ENCODE measurements at regions not wholly inside any gene's neighbourhood (a gene's known extent, or its start where the extent isn't known, plus 50 kb on each side); places are given as distances from the start of the nearest gene placed in this dataset.

DNA sequence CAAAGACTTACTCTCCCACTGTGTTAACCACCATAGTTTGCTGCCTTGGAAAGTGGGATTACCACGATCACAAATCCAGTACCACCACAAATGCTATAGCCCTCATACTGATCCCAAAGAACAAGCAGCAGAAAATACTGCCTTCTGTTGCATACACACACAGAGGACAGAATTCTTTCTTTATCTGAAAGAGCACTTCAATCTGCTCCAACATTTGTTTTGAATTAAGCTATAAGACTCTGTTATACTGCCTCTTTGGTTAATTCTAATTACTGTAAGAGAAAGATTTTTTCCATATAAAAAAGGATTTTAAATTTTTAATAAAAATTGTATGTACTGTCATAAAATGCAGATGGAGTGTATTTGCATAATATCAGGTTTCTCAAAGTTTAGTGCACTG, 69.8 kb downstream of the YIPF5 start:
- TF ChIP-seq CTCF (IDR thresholded peaks at IDR 0.05; ENCODE audit: low read depth, low read length): no peak
- no peak for DNase-seq
- Histone ChIP-seq H3K4me3 (ENCODE audit: low read depth, low read length) (no peak overlapping the region), H3K4me1 (no peaks in the 10 kb centered on the region), H3K27me3 (no peaks in the 10 kb centered on the region), H3K36me3 (no peaks in the 10 kb centered on the region), H3K9me3 (no peaks in the 10 kb centered on the region; the same call in 1 of the 2 replicates)

DNA sequence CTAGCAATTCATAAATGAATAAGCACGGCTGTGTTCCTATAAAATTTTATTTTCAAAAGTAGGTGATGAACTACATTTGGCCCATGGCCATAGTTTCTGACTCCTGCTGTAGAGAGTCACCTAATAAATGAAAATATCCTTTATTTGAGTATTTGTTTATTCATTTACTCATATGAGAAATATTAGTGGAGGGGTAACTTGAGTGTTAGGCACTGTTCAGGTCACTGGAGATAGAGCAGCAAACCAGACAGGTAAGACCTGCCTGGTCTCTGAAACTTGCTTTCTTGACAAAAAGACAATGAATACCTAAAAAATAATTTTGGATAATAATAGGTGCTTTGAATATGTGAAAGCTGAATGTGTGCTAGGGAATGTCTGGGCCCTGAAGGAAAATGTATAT, 68.8 kb downstream of the YIPF5 start:
- no peak for DNase-seq
- no peaks in the 10 kb centered on the region for H3K36me3 ChIP-seq
- no peaks in the 10 kb centered on the region for H3K4me1 ChIP-seq
- no peaks in the 10 kb centered on the region for H3K27me3 ChIP-seq
- no peak overlapping the region for H3K4me3 ChIP-seq (ENCODE audit: low read depth, low read length)
- no peak for TF ChIP-seq CTCF (IDR thresholded peaks at IDR 0.05; ENCODE audit: low read depth, low read length)
- no peaks in the 10 kb centered on the region; the same call in 1 of the 2 replicates for H3K9me3 ChIP-seq

GRCh38 chr5:144102361-144102760, 68.1 kb downstream of the YIPF5 start:
- DNase-seq: no peak

GRCh38 chr5:144102979-144103378, 67.5 kb downstream of the YIPF5 start:
- TF ChIP-seq CTCF (IDR thresholded peaks at IDR 0.05; ENCODE audit: low read depth, low read length): no peak
- Histone ChIP-seq H3K4me3 (ENCODE audit: low read depth, low read length) (no peak overlapping the region), H3K27me3 (no peaks in the 10 kb centered on the region)

More at GRCh38 chr5:144102361-144102760, 68.1 kb downstream of the YIPF5 start:
- H3K36me3 ChIP-seq: no peaks in the 10 kb centered on the region
- H3K4me1 ChIP-seq: no peaks in the 10 kb centered on the region
- no peaks in the 10 kb centered on the region for H3K27me3 ChIP-seq
- no peak overlapping the region for H3K4me3 ChIP-seq (ENCODE audit: low read depth, low read length)
- no peak for TF ChIP-seq CTCF (IDR thresholded peaks at IDR 0.05; ENCODE audit: low read depth, low read length)
- H3K9me3 ChIP-seq: no peaks in the 10 kb centered on the region; the same call in 1 of the 2 replicates

DNA sequence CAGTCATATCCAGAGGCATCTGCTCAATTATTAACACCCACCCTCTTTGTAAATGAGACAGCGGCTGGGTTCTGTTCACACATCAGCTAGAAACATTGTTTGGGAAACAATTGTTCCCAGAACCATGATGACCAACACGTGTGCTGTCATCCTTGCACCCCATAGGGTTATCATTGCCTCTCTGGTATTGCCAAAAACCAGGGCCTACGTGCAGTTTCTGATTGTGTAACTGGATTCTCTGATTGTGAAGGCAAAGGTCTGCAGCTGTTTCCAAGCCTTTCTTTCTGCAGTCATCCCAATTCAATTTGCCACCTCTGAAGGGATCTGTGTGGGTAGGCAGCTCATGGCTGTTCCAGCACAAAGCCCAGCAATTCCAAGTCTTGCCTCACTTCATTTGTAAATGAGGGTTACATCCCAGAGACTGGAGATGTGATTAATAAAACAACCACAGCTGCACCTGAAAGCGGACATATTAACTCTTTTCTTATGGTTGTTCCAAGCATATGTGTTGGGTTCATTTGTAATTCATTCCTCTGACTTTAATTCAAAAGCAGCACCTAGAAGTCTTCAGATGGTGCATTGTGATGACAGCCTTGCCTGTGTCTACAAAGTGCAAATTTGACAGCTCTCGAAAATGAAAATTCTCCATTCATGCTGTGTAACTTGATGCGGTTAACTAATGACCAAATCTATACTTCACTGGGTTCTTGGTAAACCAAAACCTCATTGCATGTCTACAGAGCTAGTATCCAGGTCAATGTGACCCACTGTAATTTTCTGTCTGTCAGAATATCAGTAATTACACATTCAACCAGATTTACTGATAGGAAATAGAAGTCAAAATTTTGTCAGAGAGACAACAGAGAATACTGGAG, 66.6 kb downstream of the YIPF5 start:
- Histone ChIP-seq H3K36me3 (no peaks in the 10 kb centered on the region), H3K4me3 (ENCODE audit: low read depth, low read length) (no peak overlapping the region), H3K4me1 (no peaks in the 10 kb centered on the region), H3K27me3 (no peaks in the 10 kb centered on the region), H3K9me3 (no peaks in the 10 kb centered on the region; the same call in 1 of the 2 replicates)
- no peak for TF ChIP-seq CTCF (IDR thresholded peaks at IDR 0.05; ENCODE audit: low read depth, low read length)
- DNase-seq: no peak

More at GRCh38 chr5:144102979-144103378, 67.5 kb downstream of the YIPF5 start:
- no peaks in the 10 kb centered on the region for H3K4me1 ChIP-seq
- DNase-seq: no peak
- no peaks in the 10 kb centered on the region; the same call in 1 of the 2 replicates for H3K9me3 ChIP-seq
- no peaks in the 10 kb centered on the region for H3K36me3 ChIP-seq

DNA sequence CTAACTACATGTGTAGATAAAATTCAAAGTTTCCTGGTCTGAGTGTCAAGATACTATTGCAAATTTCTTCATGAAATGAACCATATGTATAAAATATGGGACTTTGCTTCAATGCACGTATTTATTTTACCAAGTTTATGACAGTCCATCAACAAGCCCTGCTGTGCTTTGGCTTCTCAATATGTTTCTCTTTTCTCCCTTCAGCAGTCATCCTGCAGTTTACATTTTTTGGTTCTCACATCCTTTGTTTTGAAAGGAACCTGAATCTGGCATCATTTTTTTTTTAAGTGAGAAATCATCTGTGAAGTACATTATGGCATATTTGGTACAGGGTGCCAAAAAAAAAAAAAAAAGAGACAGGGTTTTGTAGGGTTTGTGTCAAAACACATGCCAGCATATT, 65.1 kb downstream of the YIPF5 start:
- no peak for TF ChIP-seq CTCF (IDR thresholded peaks at IDR 0.05; ENCODE audit: low read depth, low read length)
- Histone ChIP-seq H3K27me3 (no peaks in the 10 kb centered on the region), H3K36me3 (no peaks in the 10 kb centered on the region), H3K9me3 (no peaks in the 10 kb centered on the region; the same call in 1 of the 2 replicates), H3K4me3 (ENCODE audit: low read depth, low read length) (no peak overlapping the region), H3K4me1 (no peaks in the 10 kb centered on the region)
- no peak for DNase-seq

All from BE2C (cell line).